HepG2 (cell line): ENCODE measurements at regions not wholly inside any gene's neighbourhood (a gene's known extent, or its start where the extent isn't known, plus 50 kb on each side); places are given as distances from the start of the nearest gene placed in this dataset.
A peak's percentile ranks its signal among the peaks of the same experiment; 100 is the strongest.

ENCODE experiments used
- ARID2 ChIP-seq: sonication (generic); formaldehyde crosslinking; IDR thresholded peaks from 2 replicates; pipeline ENCODE4 v1.8.1; 2022; ENCODE audit warnings: mild to moderate bottlenecking, missing genetic modification reagents, borderline replicate concordance
- ARID4A ChIP-seq: sonication (generic); formaldehyde crosslinking; IDR thresholded peaks from 2 replicates; pipeline ENCODE4 v1.5.0; 2020; ENCODE audit warnings: mild to moderate bottlenecking, missing genetic modification reagents, borderline replicate concordance
- ARNTL ChIP-seq: sonication (generic); formaldehyde crosslinking; IDR thresholded peaks from 2 replicates; pipeline ENCODE4 v1.4.0; 2020; ENCODE audit warnings: mild to moderate bottlenecking, missing genetic modification reagents
- ATAD3A ChIP-seq: sonication (generic); formaldehyde crosslinking; IDR thresholded peaks from 2 replicates; pipeline ENCODE4 v1.4.0; 2020; ENCODE audit warnings: missing genetic modification reagents
- BCL6 ChIP-seq: IDR thresholded peaks from 2 replicates; pipeline ENCODE4 v1.6.1; 2016; ENCODE audit warnings: missing genetic modification reagents, missing compliant biosample characterization
- FOXP4 ChIP-seq: sonication (generic); formaldehyde crosslinking; IDR thresholded peaks from 2 replicates; pipeline ENCODE4 v1.4.0; 2020; ENCODE audit warnings: missing genetic modification reagents
- KLF16 ChIP-seq, 2 experiments: sonication (generic) in 1 of 2; formaldehyde crosslinking in 1 of 2; IDR thresholded peaks; 2 replicates each; pipeline versions ENCODE4 v1.6.1 to v1.8.0; 2016 to 2023; ENCODE audit warnings: missing genetic modification reagents in 2 of 2, missing compliant biosample characterization in 1 of 2
- KLF9 ChIP-seq: IDR thresholded peaks from 2 replicates; pipeline ENCODE4 v1.6.1; 2016; ENCODE audit warnings: low read depth
- MLX ChIP-seq: IDR thresholded peaks from 2 replicates; pipeline ENCODE4 v1.6.1; 2016
- MTA3 ChIP-seq: sonication (generic); formaldehyde crosslinking; IDR thresholded peaks from 2 replicates; pipeline ENCODE4 v1.4.0; 2020; ENCODE audit warnings: missing genetic modification reagents
- NFIB ChIP-seq: sonication (generic); formaldehyde crosslinking; IDR thresholded peaks from 2 replicates; pipeline ENCODE4 v1.9.0; 2021; ENCODE audit warnings: missing genetic modification reagents, mild to moderate bottlenecking, borderline replicate concordance
- NFRKB ChIP-seq: fragments of 450-650 bp; IDR thresholded peaks from 2 replicates; pipeline ENCODE4 v1.6.1; 2017
- NFYC ChIP-seq: IDR thresholded peaks from 2 replicates; pipeline ENCODE4 v1.6.1; 2016; ENCODE audit warnings: missing genetic modification reagents, missing compliant biosample characterization
- NR2F1 ChIP-seq, 2 experiments: fragments of 450-650 bp in 1 of 2; formaldehyde crosslinking in 1 of 2; IDR thresholded peaks; 2 replicates each; pipeline versions ENCODE4 v1.5.0 to v1.6.1; 2016 to 2020; ENCODE audit warnings: mild to moderate bottlenecking in 1 of 2, missing compliant biosample characterization in 1 of 2, missing genetic modification reagents in 1 of 2, moderate library complexity in 1 of 2
- RXRA ChIP-seq: sonication (generic); formaldehyde crosslinking; IDR thresholded peaks from 2 replicates; pipeline ENCODE4 v1.5.1; 2020; ENCODE audit warnings: missing genetic modification reagents
- TAF1 ChIP-seq: sonication (generic); formaldehyde crosslinking; IDR thresholded peaks from 2 replicates; pipeline ENCODE4 v1.4.0; 2020; ENCODE audit warnings: missing genetic modification reagents
- XRCC5 ChIP-seq: fragments of 200-400 bp; formaldehyde crosslinking; optimal IDR thresholded peaks from 2 replicates; pipeline ENCODE3; 2017; ENCODE audit warnings: mild to moderate bottlenecking, low read length
- YY1 ChIP-seq: IDR thresholded peaks from 2 replicates; pipeline ENCODE4 v1.6.1; 2011; ENCODE audit warnings: low read length, low read depth, moderate library complexity, mild to moderate bottlenecking; ENCODE audit not compliant: insufficient read depth, insufficient replicate concordance
- ZMYM3 ChIP-seq: sonication (generic); formaldehyde crosslinking; IDR thresholded peaks from 2 replicates; pipeline ENCODE4 v1.5.1; 2020; ENCODE audit warnings: mild to moderate bottlenecking, missing genetic modification reagents
- ZNF335 ChIP-seq: sonication (generic); formaldehyde crosslinking; IDR thresholded peaks from 2 replicates; pipeline ENCODE4 v1.4.0; 2020; ENCODE audit warnings: missing genetic modification reagents
- ZNF451 ChIP-seq: sonication (generic); formaldehyde crosslinking; IDR thresholded peaks from 2 replicates; pipeline ENCODE4 v1.5.0; 2020; ENCODE audit warnings: mild to moderate bottlenecking, missing genetic modification reagents
- ZNF558 ChIP-seq: sonication (generic); formaldehyde crosslinking; IDR thresholded peaks from 2 replicates; pipeline ENCODE4 v1.9.0; 2022; ENCODE audit warnings: mild to moderate bottlenecking, missing genetic modification reagents, borderline replicate concordance
- ZNF598 ChIP-seq: sonication (generic); formaldehyde crosslinking; IDR thresholded peaks from 2 replicates; pipeline ENCODE4 v1.5.1; 2020; ENCODE audit warnings: mild to moderate bottlenecking, missing genetic modification reagents, borderline replicate concordance
- ZNF710 ChIP-seq: sonication (generic); formaldehyde crosslinking; IDR thresholded peaks from 2 replicates; pipeline ENCODE4 v1.5.0; 2020; ENCODE audit warnings: mild to moderate bottlenecking, missing genetic modification reagents, borderline replicate concordance
- ZNF773 ChIP-seq: sonication (generic); formaldehyde crosslinking; IDR thresholded peaks from 2 replicates; pipeline ENCODE4 v1.4.0; 2020; ENCODE audit warnings: missing genetic modification reagents, borderline replicate concordance

GRCh38 chr2:20110383-20110782 is 59.0 kb upstream of the LAPTM4A start (continued):
- TF ChIP-seq ZMYM3 (CRISPR knock-in tag) (no peak), ZNF558 (no peak), BCL6 (CRISPR knock-in tag) (no peak), NFIB (CRISPR knock-in tag) (no peak), TAF1 (CRISPR knock-in tag) (no peak), ARNTL (CRISPR knock-in tag) (0 out of 2 replicates have a peak, but pooled peaks have one; percentile 28), NR2F1 (CRISPR knock-in tag; IDR thresholded peaks at IDR 0.05) (no peak), ATAD3A (CRISPR knock-in tag) (no peak), ZNF598 (no peak), ARID4A (CRISPR knock-in tag) (0 out of 2 replicates have a peak, but pooled peaks have one; percentile 5), MLX (CRISPR knock-in tag) (no peak), MTA3 (no peak), NFYC (CRISPR knock-in tag) (no peak), YY1 (peak; percentile 70), KLF9 (no peak), RXRA (CRISPR knock-in tag) (no peak), KLF16 (CRISPR knock-in tag; IDR thresholded peaks at IDR 0.05) (no peak), XRCC5 (no peak), FOXP4 (no peak), ZNF335 (CRISPR knock-in tag) (no peak), ZNF773 (CRISPR knock-in tag) (no peak), NFRKB (no peak), ZNF451 (no peak), ARID2 (CRISPR knock-in tag) (0 out of 2 replicates have a peak, but pooled peaks have one; percentile 47), ZNF710 (CRISPR knock-in tag) (no peak)
